MCF 10A (cell line): ENCODE measurements at regions not wholly inside any gene's neighbourhood (a gene's known extent, or its start where the extent isn't known, plus 50 kb on each side); places are given as distances from the start of the nearest gene placed in this dataset.

Source experiments
- BruUV-seq: library from RNA; stranded (reverse); fragments of 400-500 nt; replicated peaks from 2 replicates; lab custom pipeline; 2021; lab: Mats Ljungman, UMichigan
- CTCF ChIA-PET: fragments of 300-600 bp; sonication (Branson Sonifier 250); formaldehyde crosslinking; extraction: SDS; loops from one replicate; lab custom pipeline; 2021; ENCODE audit warnings: antibody characterized with exemption, inconsistent platforms; lab: Yijun Ruan, JAX
- POLR2A ChIA-PET: fragments of 300-600, 350-650 bp; sonication (Branson Sonifier 250); formaldehyde crosslinking; extraction: SDS; loops from one replicate; lab custom pipeline; 2020; ENCODE audit warnings: antibody characterized with exemption, inconsistent platforms; lab: Yijun Ruan, JAX
- DNase-seq: peaks from one replicate; pipeline ENCODE4 v3.0.0-alpha.2; 2018; ENCODE audit not compliant: unreplicated experiment
- H3K27ac Mint-ChIP-seq: one replicate; pipeline ENCODE4 v1.8.0; 2022; ENCODE audit warnings: mild to moderate bottlenecking, low read depth, mixed read lengths; ENCODE audit not compliant: unreplicated experiment
- H3K27me3 Mint-ChIP-seq: one replicate; pipeline ENCODE4 v1.8.0; 2022; ENCODE audit warnings: mixed read lengths; ENCODE audit not compliant: insufficient read depth, unreplicated experiment
- H3K36me3 Mint-ChIP-seq: one replicate; pipeline ENCODE4 v1.8.0; 2022; ENCODE audit warnings: mild to moderate bottlenecking, moderate library complexity, mixed read lengths; ENCODE audit not compliant: insufficient read depth, unreplicated experiment
- H3K4me1 Mint-ChIP-seq: one replicate; pipeline ENCODE4 v1.8.0; 2022; ENCODE audit warnings: mixed read lengths; ENCODE audit not compliant: insufficient read depth, unreplicated experiment
- H3K4me3 Mint-ChIP-seq: one replicate; pipeline ENCODE4 v1.8.0; 2022; ENCODE audit warnings: mild to moderate bottlenecking, moderate library complexity, mixed read lengths; ENCODE audit not compliant: unreplicated experiment
- H3K9me3 Mint-ChIP-seq: one replicate; pipeline ENCODE4 v1.8.0; 2022; ENCODE audit warnings: mixed read lengths; ENCODE audit not compliant: unreplicated experiment
- CTCF ChIP-seq: fragments of 200-600 bp; IDR thresholded peaks from one replicate; pipeline ENCODE4 v1.8.0; 2022; ENCODE audit warnings: antibody characterized with exemption, mild to moderate bottlenecking; ENCODE audit not compliant: unreplicated experiment
- intact Hi-C: fragments of 100-400 bp; cut with micrococcal nuclease; formaldehyde crosslinking; loops from 2 replicates; pipeline ENCODE4 v1.14.1; 2022

DNA sequence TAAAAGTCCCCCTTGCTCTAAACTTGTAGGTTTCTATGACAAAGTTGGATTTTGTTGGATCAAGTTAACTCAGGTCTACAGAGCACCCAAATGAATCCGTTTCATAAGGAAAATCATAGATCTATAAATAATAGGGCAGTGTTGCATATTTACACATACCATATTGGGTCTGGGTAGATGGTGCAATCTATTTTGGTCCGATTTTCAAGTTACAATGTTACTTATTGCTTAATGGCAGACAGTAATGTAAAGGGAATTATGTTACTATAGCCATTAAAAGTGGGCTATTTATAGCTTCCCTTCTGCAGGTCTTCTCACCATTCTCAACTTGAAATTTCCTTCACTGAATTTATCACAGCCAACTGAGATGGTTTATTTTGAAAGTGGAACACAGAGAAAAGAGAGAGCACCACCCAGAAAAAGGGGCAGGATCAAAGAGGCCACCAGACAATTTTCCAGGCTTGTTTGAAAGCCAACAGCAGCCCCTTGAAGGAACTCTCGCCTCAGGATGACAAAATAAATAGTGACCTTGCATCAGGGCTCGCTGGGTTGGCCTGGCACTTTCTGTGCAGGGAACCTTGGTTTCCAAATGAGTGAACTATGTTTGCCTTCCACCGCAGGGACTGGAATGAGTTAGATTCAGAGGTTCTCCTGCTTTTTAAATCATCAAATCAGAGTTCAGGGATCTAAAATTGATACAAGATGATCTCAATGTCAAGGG lies 260.2 kb upstream of the HES1 start:
- Mint-ChIP-seq H3K9me3 (no peaks in the 10 kb centered on the region), H3K27ac (no peak overlapping the region), H3K27me3 (peaks cover 17% of the 10 kb centered on the region), H3K4me1 (peaks cover 45% of the 10 kb centered on the region), H3K36me3 (no peaks in the 10 kb centered on the region), H3K4me3 (no peak overlapping the region)
- no TSS peak for BruUV-seq
- ChIA-PET CTCF (interaction anchor here (0.6 kb wide), 1 partner anchor 719 kb away, joined by 6 read pairs; no protein-coding TSS in a partner anchor), POLR2A (interaction anchor here (0.6 to 1.0 kb wide), 2 partner anchors 253 to 265 kb away, joined by 3 read pairs; no protein-coding TSS in a partner anchor)
- TF ChIP-seq CTCF = no peak
- no peak for DNase-seq
- intact Hi-C loops = no loop called here

DNA sequence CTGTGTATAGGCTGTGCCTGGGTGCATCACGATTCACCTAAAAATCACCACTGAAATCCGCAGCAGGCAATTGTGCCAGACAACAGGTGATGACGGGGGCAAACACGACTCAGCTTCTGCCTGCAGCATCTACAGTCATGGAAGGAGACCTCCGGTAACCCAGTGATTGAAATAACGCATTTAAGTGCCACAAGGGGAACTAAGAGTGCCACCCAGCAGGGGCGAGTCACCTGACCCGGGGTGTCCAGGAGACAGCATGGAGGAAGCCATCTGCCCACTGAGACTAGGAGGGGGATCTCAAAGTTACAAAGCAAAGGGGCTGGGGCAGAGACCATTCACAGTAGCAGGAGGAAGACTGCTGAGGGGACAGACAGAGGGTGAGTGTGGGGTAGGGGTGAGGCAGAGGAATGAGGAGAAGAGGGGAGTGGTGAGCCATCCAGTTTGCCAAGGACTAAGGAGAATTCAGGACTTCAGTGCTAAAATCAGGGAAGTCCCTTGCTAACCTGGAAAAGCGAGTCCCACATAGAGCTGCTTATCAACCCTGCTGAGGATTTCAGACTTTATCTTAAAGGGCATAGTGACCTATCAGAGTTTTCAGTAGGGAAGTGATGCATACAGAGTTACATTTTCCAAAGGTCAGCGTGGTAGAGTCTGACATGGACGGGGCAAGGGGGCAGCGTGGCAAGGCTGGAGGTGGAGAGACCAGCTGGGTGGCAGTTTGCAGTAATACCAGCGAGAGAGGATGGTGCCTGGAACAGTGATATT lies 256.7 kb upstream of the HES1 start:
- Mint-ChIP-seq H3K9me3 (no peaks in the 10 kb centered on the region), H3K4me3 (no peak overlapping the region), H3K27me3 (peaks cover 17% of the 10 kb centered on the region), H3K27ac (no peak overlapping the region), H3K4me1 (peaks cover 42% of the 10 kb centered on the region), H3K36me3 (no peaks in the 10 kb centered on the region)
- no peak for DNase-seq
- CTCF ChIA-PET = interaction anchor here (0.6 to 0.9 kb wide), 3 partner anchors 17 to 1913 kb away, joined by 3 read pairs; no protein-coding TSS in a partner anchor
- intact Hi-C loops = no loop called here
- no peak for TF ChIP-seq CTCF
- BruUV-seq = no TSS peak
- POLR2A ChIA-PET = interaction anchor here (0.6 kb wide), 1 partner anchor 442 kb away, joined by 3 read pairs; no protein-coding TSS in a partner anchor

DNA sequence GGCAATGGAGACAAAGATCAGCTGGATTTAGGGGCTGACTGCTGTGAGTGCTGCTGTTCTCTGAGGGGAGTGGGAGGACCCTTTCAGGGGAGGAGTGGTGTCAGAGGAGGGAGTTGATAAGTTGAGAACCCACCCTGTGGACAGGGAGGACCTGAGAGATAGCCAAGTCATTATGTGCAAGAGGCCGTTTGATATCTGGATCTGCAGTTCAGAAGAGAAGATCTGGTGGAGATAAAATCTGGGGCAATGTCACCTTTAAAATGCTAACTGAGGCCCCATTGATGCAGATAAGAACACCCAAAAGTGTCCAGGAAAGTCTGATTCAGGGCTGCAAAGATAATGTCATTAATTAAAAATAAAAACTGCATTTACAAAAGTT lies 256.1 kb upstream of the HES1 start:
- intact Hi-C loops = no loop called here
- H3K27me3 Mint-ChIP-seq = peaks cover 17% of the 10 kb centered on the region

More for the DNA sequence above, 256.1 kb upstream of the HES1 start:
- Mint-ChIP-seq H3K36me3 (no peaks in the 10 kb centered on the region), H3K4me3 (no peak overlapping the region), H3K4me1 (peaks cover 36% of the 10 kb centered on the region), H3K9me3 (no peaks in the 10 kb centered on the region), H3K27ac (no peak overlapping the region)
- TF ChIP-seq CTCF = no peak
- ChIA-PET CTCF (interaction anchor here (0.6 to 0.9 kb wide), 2 partner anchors 16 to 1912 kb away, joined by 3 read pairs; no protein-coding TSS in a partner anchor), POLR2A (no interaction called here)
- no peak for DNase-seq
- BruUV-seq = no TSS peak
